H1 (cell line): ENCODE measurements at regions not wholly inside any gene's neighbourhood (a gene's known extent, or its start where the extent isn't known, plus 50 kb on each side); places are given as distances from the start of the nearest gene placed in this dataset.

Experiments
- CTCF ChIA-PET: fragments of 300-600 bp; sonication (Branson Sonifier 250); formaldehyde crosslinking; loops from one replicate; lab custom pipeline; 2021; ENCODE audit not compliant: partially characterized antibody; lab: Charles Lee
- POLR2A ChIA-PET: fragments of 300-600 bp; sonication (Branson Sonifier 250); formaldehyde crosslinking; loops from one replicate; lab custom pipeline; 2021; ENCODE audit warnings: inconsistent platforms; ENCODE audit not compliant: partially characterized antibody; lab: Charles Lee
- DNase-seq, 2 experiments: peaks; one replicate each; pipeline versions ENCODE4 v3.0.0 to v3.0.0-alpha.2; 2010 to 2022; ENCODE audit warnings: low spot score in 2 of 2, low read depth in 1 of 2, mixed read lengths in 1 of 2
- FAIRE-seq: peaks from 2 replicates; lab custom pipeline; 2011; peaks lifted over from hg19 to GRCh38; lab: Jason Lieb, UNC
- H2AFZ ChIP-seq: 2 replicates; pipeline ENCODE4 v1.8.1; 2012; ENCODE audit warnings: low read length, inconsistent platforms
- H2AK5ac ChIP-seq: 2 replicates; pipeline ENCODE4 v1.6.1; 2013; ENCODE audit warnings: low read depth, low read length
- H2BK120ac ChIP-seq: replicated peaks from 2 replicates; pipeline ENCODE3; 2013; ENCODE audit warnings: low read depth, low read length, inconsistent platforms
- H2BK12ac ChIP-seq: 2 replicates; pipeline ENCODE4 v1.6.1; 2013; ENCODE audit warnings: low read depth, low read length
- H2BK15ac ChIP-seq: 2 replicates; pipeline ENCODE4 v1.6.1; 2013; ENCODE audit warnings: low read length
- H2BK20ac ChIP-seq: 2 replicates; pipeline ENCODE4 v1.6.1; 2013; ENCODE audit warnings: low read length
- H2BK5ac ChIP-seq: 2 replicates; pipeline ENCODE4 v1.6.1; 2013; ENCODE audit warnings: low read depth, low read length
- H3K14ac ChIP-seq: 2 replicates; pipeline ENCODE4 v1.6.1; 2013; ENCODE audit warnings: inconsistent platforms; ENCODE audit not compliant: insufficient read length
- H3K18ac ChIP-seq: 2 replicates; pipeline ENCODE4 v1.6.1; 2013; ENCODE audit warnings: low read length; ENCODE audit errors: extremely low read depth
- H3K23ac ChIP-seq: 2 replicates; pipeline ENCODE4 v1.6.1; 2013; ENCODE audit warnings: inconsistent platforms; ENCODE audit not compliant: insufficient read length
- H3K23me2 ChIP-seq: 2 replicates; pipeline ENCODE4 v1.6.1; 2013; ENCODE audit warnings: low read depth, low read length
- H3K27ac ChIP-seq: 2 replicates; pipeline ENCODE4 v1.6.1; 2011; ENCODE audit warnings: low read depth, low read length, inconsistent platforms
- H3K27me3 ChIP-seq, 4 experiments: replicated peaks in 1 of 4; 1 replicate in 1 of 4; 2 replicates in 3 of 4; pipeline versions ENCODE4 v1.6.1 to v1.8.1; 2011 to 2013; ENCODE audit warnings: low read length in 3 of 4, mild to moderate bottlenecking in 3 of 4, inconsistent platforms in 2 of 4, mixed read lengths in 2 of 4, moderate library complexity in 1 of 4; ENCODE audit not compliant: control insufficient read depth in 3 of 4, insufficient read depth in 3 of 4; ENCODE audit errors: extremely low read depth in 1 of 4
- H3K36me3 ChIP-seq, 4 experiments: 2 replicates each; pipeline versions ENCODE4 v1.6.1 to v1.8.1; 2011 to 2013; ENCODE audit warnings: mild to moderate bottlenecking in 4 of 4, low read length in 3 of 4, moderate library complexity in 2 of 4, control low read depth in 1 of 4, inconsistent platforms in 1 of 4; ENCODE audit not compliant: insufficient read depth in 4 of 4, control insufficient read depth in 2 of 4
- H3K4ac ChIP-seq: replicated peaks from 2 replicates; pipeline ENCODE3; 2013; ENCODE audit warnings: low read length, low read depth, mixed read lengths, inconsistent platforms; ENCODE audit not compliant: insufficient read length
- H3K4me1 ChIP-seq, 4 experiments: replicated peaks in 1 of 4; 1 replicate in 1 of 4; 2 replicates in 3 of 4; pipeline versions ENCODE4 v1.6.1 to v1.8.1; 2011 to 2013; ENCODE audit warnings: low read length in 3 of 4, inconsistent platforms in 2 of 4, mixed read lengths in 1 of 4; ENCODE audit not compliant: insufficient read depth in 4 of 4, control insufficient read depth in 3 of 4
- H3K4me2 ChIP-seq, 2 experiments: 2 replicates each; pipeline versions ENCODE4 v1.6.1 to v1.8.1; 2011 to 2013; ENCODE audit warnings: low read depth in 2 of 2, low read length in 2 of 2, control low read depth in 1 of 2, inconsistent platforms in 1 of 2, mild to moderate bottlenecking in 1 of 2; ENCODE audit not compliant: insufficient read depth in 1 of 2
- H3K4me3 ChIP-seq, 4 experiments: fragments of 200-600, 300-600 bp in 1 of 4; sonication (generic), shearing (Covaris generic), sonication (Bioruptor Twin) in 1 of 4; 2 replicates each; pipeline versions ENCODE4 v1.5.1 to v1.8.1; 2011 to 2016; ENCODE audit warnings: low read length in 4 of 4, low read depth in 3 of 4, control low read depth in 2 of 4, inconsistent platforms in 2 of 4, mild to moderate bottlenecking in 2 of 4, mixed read lengths in 1 of 4, moderate library complexity in 1 of 4; ENCODE audit not compliant: insufficient read depth in 2 of 4; ENCODE audit errors: extremely low read depth in 1 of 4
- H3K56ac ChIP-seq: replicated peaks from 2 replicates; pipeline ENCODE3; 2013; ENCODE audit warnings: low read depth, mild to moderate bottlenecking, mixed read lengths, low read length, inconsistent platforms; ENCODE audit not compliant: insufficient read length
- H3K79me1 ChIP-seq: 2 replicates; pipeline ENCODE4 v1.6.1; 2013; ENCODE audit warnings: low read depth, low read length, control low read depth
- H3K79me2 ChIP-seq, 2 experiments: 2 replicates each; pipeline versions ENCODE4 v1.6.1 to v1.8.1; 2012 to 2013; ENCODE audit warnings: low read length in 2 of 2, mild to moderate bottlenecking in 2 of 2, inconsistent platforms in 1 of 2; ENCODE audit not compliant: insufficient read depth in 2 of 2, control insufficient read depth in 1 of 2
- H3K9ac ChIP-seq, 4 experiments: replicated peaks in 1 of 4; 1 replicate in 1 of 4; 2 replicates in 3 of 4; pipeline versions ENCODE4 v1.6.1 to v1.8.1; 2011 to 2013; ENCODE audit warnings: low read depth in 3 of 4, low read length in 3 of 4, control low read depth in 2 of 4, mild to moderate bottlenecking in 2 of 4, moderate library complexity in 2 of 4, inconsistent platforms in 1 of 4; ENCODE audit errors: extremely low read depth in 1 of 4
- H3K9me3 ChIP-seq, 2 experiments: 2 replicates each; pipeline versions ENCODE4 v1.6.1 to v1.8.1; 2012 to 2013; ENCODE audit warnings: mild to moderate bottlenecking in 2 of 2, moderate library complexity in 2 of 2, control low read depth in 1 of 2, inconsistent platforms in 1 of 2, low read depth in 1 of 2, low read length in 1 of 2, mixed read lengths in 1 of 2; ENCODE audit not compliant: insufficient read depth in 2 of 2
- H4K20me1 ChIP-seq, 2 experiments: replicated peaks in 1 of 2; 2 replicates each; pipeline versions ENCODE3 to v1.8.1; 2011 to 2013; ENCODE audit warnings: inconsistent platforms in 2 of 2, low read length in 2 of 2, mild to moderate bottlenecking in 1 of 2; ENCODE audit not compliant: insufficient read depth in 2 of 2, control insufficient read depth in 1 of 2
- H4K5ac ChIP-seq: 2 replicates; pipeline ENCODE4 v1.6.1; 2013; ENCODE audit warnings: low read length, low read depth, mixed read lengths, inconsistent platforms; ENCODE audit not compliant: insufficient read length
- H4K8ac ChIP-seq: 2 replicates; pipeline ENCODE4 v1.8.0; 2013; ENCODE audit warnings: mild to moderate bottlenecking, moderate library complexity, low read length, inconsistent platforms; ENCODE audit not compliant: insufficient read depth; ENCODE audit errors: extremely low read depth
- H4K91ac ChIP-seq: replicated peaks from 2 replicates; pipeline ENCODE3; 2013; ENCODE audit warnings: low read length, mixed read lengths, inconsistent platforms; ENCODE audit not compliant: insufficient read length
- ASH2L ChIP-seq: fragments of 200-600, 300-600 bp; sonication (generic); IDR thresholded peaks from one replicate; pipeline ENCODE4 v1.7.1; 2017; ENCODE audit warnings: low read length
- WGBS, 2 experiments: shearing (Covaris generic) in 1 of 2; methylation state at CpG; one replicate each; pipeline versions ENCODE4 v1.1.6 to v1.1.7; 2013 to 2015; ENCODE audit warnings: low lambda C conversion rate in 2 of 2, mixed read lengths in 2 of 2, inconsistent platforms in 1 of 2, low coverage in 1 of 2, missing lambda C conversion rate in 1 of 2; ENCODE audit not compliant: insufficient replicate concordance in 2 of 2, insufficient coverage in 1 of 2, insufficient read length in 1 of 2; ENCODE audit errors: extremely low coverage in 1 of 2, missing lambda C conversion rate in 1 of 2; 5-methylcytosine and 5-hydroxymethylcytosine counted together

- no peaks in the 10 kb centered on the region for H4K20me1 ChIP-seq
- no peak overlapping the region for H2BK5ac ChIP-seq
- no peaks in the 10 kb centered on the region for H3K36me3 ChIP-seq
- no peak overlapping the region for H2BK12ac ChIP-seq
- no peak overlapping the region for H3K9ac ChIP-seq
- 87% methylated on average over 2 of the region's 2 CpGs; no CpG with 5 or more reads in 1 of the 2 experiments for WGBS, 2 experiments
- no peak overlapping the region for H4K8ac ChIP-seq
- H3K27me3 ChIP-seq = no peaks in the 10 kb centered on the region
- CTCF ChIA-PET = no interaction called here
- H2AFZ ChIP-seq = no peak overlapping the region
- H3K23ac ChIP-seq = no peak overlapping the region
- no peak for FAIRE-seq
- no peak overlapping the region for H2BK15ac ChIP-seq
- no peaks in the 10 kb centered on the region for H3K23me2 ChIP-seq
- no peak overlapping the region for H2BK20ac ChIP-seq
- no peaks in the 10 kb centered on the region for H3K9me3 ChIP-seq
- H2AK5ac ChIP-seq = no peak overlapping the region
- H3K4me3 ChIP-seq = no peak overlapping the region
- H3K79me1 ChIP-seq = no peaks in the 10 kb centered on the region
- H3K4me2 ChIP-seq = no peak overlapping the region
- H3K56ac ChIP-seq = no peak overlapping the region
- H2BK120ac ChIP-seq = no peak overlapping the region
- H3K79me2 ChIP-seq = no peaks in the 10 kb centered on the region
- POLR2A ChIA-PET = no interaction called here
- no peak overlapping the region for H3K14ac ChIP-seq
- no peak overlapping the region for H3K18ac ChIP-seq
- H3K4me1 ChIP-seq = no peaks in the 10 kb centered on the region
- DNase-seq = no peak
- H4K91ac ChIP-seq = no peak overlapping the region
- H4K5ac ChIP-seq = no peak overlapping the region
- H3K4ac ChIP-seq = no peak overlapping the region
- no peak overlapping the region for H3K27ac ChIP-seq
- no peak for TF ChIP-seq ASH2L
Observed at GRCh38 chrX:34859191-34859590, 83.4 kb upstream of the FAM47B start.
